NCI-H748 (cell line): ENCODE measurements at regions not wholly inside any gene's neighbourhood (a gene's known extent, or its start where the extent isn't known, plus 50 kb on each side); places are given as distances from the start of the nearest gene placed in this dataset.

ENCODE experiments used
- DNase-seq: peaks from one replicate; lab custom pipeline; 2025; ENCODE audit not compliant: unreplicated experiment; lab: John Stamatoyannopoulos, UW

DNA sequence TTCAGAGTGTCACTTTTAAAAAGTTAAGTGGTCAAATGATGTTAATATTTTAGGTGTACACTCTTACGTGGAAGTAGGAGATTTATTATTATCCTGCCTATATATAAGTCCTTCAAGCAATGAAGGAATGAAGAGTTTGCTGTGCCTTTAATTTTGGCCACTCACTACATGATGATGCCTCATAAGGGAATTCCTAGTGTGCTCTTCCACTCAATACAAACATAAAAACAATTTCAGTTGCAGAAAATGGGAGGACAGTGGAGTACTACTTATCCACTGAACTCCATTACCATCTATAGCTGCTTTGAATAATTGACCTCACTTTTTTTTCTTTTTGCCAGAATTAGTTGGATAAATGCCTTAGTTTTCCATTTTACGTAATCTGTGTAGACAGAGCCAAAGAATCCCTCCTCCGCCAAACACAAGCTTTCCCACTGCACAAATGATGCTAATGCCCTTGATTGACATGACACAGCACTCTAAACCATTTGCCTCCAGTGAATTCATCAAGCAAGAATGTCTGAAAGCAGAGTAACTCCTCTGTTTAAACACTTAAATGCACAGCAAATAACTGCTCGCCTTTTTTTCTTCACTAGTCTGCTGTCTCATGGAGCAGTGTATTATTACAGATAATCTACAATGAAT is 751.1 kb upstream of the FANCL start:
- DNase-seq = peak; percentile 87

DNA sequence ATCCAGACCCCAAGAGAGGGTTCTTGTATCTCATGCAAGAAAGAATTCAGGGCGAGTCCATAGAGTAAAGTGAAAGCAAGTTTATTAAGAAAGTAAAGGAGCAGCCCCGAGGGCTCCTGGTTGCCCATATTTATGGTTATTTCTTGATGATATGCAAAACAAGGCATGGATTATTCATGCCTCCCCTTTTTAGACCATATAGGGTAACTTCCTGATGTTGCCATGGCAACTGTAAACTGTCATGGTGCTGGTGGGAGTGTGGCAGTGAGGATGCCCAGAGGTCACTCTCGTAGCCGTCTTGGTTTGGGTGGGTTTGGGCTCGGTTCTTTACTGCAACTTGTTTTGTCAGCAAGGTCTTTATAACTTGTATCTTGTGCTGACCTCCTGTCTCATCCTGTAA is 750.2 kb upstream of the FANCL start:
- DNase-seq = no peak

DNA sequence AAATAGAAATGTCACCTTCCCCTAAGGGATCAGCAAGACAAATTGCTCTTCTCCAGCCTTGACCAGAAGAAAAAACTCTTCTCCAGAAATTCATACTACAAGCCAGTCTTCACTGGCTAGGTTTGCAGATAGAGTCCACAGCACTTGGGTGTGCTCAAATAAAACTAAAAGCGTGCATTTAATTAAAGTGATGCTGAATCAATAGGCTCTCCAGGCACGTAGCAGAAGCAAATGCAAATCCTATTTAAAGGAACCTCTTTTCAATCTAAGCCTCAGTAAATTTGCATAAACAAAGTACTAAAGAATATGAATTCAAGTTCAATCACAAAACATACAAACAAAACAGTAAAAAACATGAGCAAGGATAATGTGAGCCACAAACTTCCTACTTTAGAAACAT is 744.4 kb upstream of the FANCL start:
- DNase-seq = no peak

DNA sequence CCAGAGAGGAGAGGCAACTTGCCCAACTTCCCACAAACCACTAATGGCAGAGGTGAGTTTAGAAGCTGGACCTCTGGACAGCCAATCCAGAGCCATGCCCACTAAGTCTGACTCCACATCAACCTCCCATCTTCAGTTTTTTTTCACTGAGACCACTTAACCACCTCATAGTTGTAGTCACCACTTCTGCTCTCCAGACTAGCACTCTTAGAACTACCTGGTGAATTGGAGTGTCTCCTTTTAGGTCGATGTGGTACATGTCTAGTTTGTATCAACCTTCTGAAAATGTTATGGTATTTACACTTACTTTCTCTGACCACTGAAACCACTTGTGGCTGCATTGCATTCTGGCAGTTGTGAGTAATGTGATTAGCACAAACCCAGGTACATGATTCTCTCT is 743.6 kb upstream of the FANCL start:
- no peak for DNase-seq

DNA sequence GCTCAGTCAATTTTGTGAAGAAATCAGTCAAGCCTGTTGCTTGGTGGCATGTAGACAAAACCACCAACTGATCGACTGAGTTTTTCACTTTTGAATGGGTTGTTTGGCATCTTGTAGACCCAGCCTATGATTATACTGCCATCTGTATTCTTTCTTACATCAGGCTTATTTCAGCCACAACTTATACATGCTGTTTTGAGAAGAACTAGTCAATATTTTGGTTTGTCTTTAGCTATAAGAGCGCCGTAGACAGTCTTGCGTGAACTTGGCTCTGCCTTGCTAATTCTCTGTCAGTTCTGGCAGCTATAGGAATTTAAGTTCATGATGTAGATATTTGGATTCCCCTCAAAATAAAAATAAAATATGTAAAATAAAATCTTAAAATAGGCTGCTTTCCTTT is 742.0 kb upstream of the FANCL start:
- no peak for DNase-seq

DNA sequence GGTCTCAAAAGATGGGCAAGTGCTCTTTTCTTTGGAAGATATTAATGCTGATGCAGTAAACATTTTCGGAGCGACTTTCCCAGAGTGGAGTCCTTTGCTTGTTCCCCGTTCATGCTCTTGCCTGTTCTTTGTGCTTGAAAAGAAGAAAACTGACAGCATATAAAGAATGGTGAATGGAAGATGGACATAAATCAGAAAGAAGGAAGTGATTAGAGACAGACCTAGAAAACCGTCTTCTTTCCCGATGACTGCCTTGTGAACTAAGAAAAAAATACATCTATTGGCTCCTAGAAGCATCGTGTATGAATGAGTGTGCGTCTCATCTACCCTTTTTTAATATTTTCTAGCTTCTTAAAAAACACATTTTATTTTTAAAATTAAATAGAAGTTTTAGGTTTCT is 740.1 kb upstream of the FANCL start:
- DNase-seq = no peak

DNA sequence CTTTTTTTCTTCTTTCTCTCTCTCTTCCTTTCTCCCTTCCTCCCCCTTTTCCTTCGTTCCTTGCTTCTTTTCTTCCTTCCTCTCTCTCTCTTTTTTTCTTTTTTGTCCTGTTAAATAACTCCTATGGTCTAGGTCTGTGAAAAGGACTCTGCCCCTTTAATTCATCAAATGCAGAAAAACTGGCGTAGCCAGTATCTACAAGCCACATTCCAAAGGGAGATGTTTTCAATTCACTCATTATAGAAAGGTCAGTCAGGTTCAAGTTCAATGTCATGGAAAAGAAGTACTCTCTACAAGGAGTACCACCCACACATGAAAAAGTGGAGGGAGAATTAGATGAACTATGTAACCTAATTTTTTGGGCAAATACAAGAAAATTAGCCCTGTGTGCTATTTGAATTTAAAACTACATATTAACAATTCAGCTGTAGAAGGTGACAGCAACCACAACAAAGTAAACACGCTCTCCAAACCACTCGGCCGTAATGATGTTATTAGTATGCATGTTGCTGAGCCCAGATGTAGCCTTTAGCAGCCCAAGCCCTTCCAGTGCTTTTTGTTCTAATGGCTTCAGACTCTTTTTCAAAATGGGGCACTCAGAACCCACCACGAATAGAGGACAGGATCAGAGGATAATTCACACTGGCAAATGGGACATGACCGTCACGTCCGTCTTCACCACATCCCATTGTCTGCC is 735.4 kb upstream of the FANCL start:
- DNase-seq = peak; percentile 54

DNA sequence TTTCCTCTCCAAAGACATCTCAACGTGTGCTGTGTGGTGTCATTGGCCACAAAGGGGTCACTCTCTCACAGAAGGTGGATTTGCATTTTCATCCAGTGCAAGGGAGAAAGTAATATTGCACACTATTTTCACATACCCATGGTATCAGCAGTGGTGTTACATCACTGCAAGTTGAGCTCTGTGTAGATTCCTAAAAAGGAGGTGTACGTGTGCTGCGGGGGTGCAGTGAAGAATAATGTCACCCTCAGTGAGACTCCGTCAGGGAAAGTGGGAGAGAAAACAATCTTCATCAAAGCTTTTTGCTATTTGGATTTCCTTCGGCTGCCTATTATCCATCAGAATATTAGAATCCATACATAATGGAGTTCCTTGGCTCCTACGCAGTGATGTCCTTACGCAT is 733.8 kb upstream of the FANCL start:
- DNase-seq = no peak

DNA sequence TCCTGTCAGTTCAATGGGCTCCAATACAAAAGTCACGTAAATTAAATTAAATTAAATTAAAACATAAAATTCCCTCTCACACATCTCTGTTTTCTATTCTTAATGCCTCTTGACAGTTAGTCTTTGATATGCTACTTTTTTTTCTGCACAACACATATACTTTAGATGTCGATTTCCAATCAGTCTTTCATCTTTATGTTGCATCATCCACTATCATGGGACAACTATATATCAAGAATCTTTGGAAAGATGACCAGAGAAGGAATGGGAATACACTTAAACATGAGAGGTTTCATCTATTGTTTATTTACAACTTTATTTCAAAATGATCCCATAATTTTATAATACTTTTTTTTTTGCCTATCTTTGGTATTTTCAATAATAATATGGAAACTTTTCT is 733.3 kb upstream of the FANCL start:
- DNase-seq = no peak

DNA sequence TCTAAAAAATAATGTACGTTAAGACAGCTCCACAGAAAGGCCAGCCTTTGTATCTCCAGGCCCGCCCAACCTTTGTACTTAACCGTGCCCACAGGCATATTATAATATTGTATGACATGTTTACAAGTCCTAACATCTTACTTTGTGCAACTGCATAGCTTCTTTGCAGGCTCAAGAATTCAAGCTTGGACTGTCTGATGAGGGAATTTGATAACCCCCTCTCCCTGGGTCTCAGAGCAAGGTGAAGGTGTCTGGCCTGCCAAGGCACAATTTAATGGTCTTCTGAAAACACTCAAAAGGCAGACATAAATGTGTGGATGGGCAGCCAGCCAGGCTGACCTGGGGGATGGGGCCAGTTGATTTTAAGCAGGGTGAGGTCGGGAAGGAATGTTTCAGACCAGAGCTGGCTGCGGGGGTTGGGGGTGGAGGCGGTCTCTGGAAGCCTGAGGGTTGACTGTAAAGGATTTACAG is 732.7 kb upstream of the FANCL start:
- peak; percentile 47 for DNase-seq

DNA sequence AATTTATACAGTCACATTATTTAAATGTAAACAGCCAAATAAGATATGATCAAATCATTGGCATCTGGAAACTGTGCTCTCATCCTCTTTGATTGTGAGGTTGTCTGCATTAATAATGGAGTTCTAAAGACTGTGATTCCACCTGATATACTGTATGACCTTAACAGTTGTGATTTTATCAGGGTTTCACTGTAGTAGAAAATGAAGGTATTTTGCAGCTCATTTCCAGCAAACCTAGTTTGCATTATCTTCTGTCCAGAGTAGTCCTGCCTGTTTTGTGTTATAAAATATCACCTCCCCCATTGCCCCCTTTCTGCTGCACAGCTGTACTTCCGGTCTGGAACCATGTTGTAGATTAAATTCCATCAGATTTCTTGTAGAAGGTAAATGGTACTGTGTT is 731.6 kb upstream of the FANCL start:
- DNase-seq = no peak

DNA sequence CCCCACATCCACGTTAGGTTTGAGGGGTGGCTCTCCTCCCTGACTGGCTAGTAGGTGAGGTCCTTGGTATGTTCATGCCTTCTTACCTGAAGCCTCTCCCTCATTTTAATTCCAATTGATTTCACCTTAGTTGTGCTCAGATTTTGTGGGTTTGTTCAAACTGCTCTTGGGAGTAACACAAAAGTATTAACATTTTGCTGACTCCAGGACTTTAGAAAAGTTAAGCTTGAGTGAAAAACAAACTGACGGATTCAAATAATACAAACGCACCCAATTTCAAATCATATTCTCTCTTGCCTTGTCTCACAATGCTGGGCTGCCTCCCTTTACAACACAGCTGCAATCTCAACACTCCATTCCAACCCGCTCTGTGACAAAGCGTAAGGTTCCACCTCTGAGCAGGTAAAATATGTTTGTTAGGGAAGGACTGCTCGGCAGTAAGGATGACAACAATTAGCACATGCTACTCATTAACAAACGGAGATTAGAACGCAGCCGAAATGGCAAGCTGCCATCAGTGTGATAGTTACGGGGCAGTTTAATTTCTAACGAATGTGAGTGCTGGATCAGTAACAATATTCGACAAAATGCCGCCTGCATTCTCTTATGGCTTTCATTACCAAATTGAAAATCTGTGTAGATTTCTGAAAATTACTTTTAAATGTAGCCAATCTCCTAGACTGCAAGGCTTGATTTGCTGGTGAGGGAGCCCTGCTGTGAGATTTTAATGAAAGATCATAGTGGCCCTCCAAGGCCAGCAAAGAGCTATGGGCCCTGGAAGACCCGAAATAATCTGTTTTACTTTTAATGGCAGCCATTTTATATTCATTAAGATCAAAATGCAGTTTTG is 730.6 kb upstream of the FANCL start:
- no peak for DNase-seq

DNA sequence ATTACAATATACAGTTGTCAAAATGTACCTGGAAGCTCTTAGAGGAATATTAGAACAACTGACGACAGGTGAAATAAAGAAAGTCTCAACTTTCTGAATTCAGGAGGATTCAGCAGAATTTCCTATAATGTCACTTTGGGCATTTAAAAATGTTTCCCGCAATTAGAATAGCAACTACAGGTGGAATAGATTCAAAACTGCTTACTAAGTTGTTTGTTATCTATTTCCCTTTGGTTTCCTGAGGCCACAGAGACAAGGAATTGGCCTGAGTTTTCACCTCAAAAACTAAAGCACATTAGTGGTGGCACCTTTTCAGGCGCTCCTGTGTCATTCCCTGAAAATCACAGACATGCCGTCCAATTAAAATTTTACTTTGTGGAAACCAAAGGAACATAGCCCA is 729.2 kb upstream of the FANCL start:
- no peak for DNase-seq

DNA sequence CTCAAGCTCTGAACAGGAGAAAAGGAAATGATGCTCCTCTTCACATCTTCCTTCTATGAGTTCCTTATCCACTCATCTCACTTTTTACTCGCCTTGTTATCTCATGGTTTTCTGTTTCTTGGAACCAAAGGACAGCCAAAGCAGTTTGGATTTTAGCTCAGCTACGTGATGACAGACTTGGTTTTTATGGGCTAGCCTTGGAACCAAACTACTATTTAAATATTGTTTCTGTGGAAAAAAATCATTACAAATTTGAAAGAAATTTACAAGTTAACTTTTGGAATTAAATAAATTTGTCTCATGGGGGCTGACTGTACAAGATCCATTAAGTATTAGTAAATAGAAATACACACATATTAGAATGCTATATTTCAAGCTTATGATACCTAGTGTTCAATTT is 727.8 kb upstream of the FANCL start:
- DNase-seq = no peak

DNA sequence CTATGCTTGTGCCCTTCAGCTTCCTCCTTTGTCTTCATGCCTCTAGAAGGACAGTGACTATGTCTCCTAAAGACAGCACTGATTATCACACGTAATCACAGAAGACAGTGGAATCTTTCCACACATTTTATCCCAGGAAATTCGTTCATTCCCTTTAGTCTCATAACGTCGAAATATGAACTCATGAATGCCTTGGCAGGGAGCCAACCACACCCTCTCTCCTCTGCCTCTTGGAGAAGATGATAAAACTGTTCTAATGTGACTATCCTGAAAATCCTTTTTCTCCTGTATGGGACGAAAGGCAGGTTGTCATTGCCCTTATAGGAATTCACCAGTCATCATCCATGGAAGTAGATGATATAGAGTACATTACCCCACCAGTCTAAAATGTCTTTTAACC is 726.6 kb upstream of the FANCL start:
- peak; percentile 41 for DNase-seq

DNA sequence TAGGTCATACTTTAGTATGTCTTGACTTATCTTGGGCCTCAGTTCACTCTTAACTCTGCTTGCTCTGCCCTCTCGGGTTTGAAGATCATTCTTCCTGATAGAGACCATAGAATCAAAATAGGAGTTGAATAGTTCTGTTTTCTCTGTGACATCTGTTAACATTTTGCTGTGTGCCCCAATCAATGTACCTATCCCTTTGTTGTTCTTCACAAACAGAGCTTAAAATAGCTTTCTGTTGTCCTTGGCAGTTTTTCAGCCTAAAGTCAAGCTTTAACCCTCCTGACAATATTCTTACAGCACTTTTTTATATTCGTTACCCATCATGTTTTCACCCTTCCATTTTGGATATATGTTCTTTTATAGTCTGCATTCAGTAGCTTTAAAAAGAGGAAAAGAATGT is 724.5 kb upstream of the FANCL start:
- no peak for DNase-seq

DNA sequence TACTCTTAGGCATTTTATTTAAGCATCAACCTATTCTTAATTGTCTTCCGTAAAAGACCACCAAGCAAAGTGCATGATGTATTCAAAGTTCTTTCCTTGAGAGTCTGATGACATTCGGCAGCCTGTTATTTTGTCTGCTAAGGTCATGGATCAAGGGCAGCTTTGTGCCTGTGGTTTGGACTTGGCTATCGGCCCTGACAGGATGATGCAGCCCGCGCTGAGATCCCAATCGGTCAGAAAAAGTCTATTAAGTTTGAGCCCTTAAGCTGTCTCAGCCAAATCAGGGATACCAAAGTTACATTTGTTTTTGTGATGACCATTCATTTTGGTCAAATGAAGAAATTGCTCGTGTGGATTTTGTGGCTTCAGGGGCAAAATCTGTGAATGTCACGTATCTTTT is 718.9 kb upstream of the FANCL start:
- DNase-seq = no peak

DNA sequence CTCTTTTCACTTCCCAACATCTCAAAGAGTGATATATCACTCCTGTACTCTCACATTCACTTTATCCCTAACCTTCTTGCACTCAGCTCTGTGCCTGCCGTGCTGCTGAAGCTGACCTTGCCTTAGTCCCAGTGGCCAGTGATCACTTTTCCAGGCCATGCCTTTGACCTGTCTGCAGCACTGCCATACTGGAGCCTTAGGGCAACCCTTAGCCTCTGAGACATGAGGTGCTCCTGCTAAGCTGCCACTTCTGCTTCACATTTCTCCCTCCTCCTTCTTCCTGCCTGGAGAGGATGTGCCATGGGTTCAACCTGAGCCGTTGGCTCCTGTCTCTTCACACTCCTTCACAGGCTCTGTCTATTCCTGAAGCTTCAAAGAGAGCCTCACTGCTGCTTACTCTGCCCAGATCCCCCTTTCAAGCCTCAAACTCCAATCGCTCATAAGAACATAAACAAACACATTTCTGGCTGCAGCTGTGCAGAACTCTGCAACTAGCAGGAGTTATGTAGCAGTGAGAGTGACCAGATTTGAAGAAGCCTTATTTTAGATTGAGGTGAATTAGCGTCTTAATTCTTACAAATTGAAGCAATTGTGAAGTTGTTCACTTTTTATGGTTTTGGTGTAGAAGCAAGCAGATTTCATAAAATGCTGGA is 716.2 kb upstream of the FANCL start:
- DNase-seq = no peak

DNA sequence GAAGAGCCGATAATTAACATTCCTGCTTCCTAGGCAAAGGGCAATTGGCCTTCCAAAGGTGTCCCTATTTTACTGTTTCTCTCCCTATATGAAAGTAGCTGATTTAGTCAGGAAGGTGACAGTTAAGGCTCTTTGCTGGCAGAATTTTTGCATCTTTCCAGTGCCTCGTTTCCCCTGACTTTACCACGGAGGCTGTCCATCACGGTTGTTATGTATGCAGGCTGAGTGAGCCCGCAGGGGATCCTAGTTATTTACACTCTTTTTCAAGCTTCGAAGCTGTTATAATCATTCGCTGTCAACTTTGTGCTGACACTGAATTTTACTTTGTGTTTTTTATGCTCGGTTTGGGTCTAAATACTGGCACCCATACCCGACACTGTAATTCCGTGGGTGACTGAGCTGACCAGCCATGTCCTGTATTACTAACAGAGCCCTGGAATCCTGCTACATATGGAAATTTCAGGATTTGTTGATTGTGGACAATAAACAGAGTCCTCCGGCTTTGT is 713.8 kb upstream of the FANCL start:
- no peak for DNase-seq

DNA sequence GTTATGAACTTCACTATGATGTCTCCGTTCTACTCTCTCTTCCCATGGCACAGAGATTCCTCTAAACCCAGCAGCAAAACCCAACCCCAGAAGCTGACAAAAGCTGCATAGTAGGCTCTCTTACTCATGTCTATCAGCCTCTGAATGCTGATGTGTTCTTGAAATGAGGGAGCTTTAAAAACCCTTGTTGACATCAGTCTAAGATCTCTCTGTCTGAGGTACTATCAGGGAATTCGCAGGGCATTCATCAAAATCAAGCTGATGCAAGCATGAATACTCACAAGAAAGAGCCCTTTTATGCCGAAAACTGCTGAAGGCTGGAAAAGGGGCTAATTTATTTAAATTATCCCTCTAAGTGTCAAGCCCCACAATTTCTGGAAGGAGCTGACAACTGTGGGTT is 710.6 kb upstream of the FANCL start:
- DNase-seq = no peak

DNA sequence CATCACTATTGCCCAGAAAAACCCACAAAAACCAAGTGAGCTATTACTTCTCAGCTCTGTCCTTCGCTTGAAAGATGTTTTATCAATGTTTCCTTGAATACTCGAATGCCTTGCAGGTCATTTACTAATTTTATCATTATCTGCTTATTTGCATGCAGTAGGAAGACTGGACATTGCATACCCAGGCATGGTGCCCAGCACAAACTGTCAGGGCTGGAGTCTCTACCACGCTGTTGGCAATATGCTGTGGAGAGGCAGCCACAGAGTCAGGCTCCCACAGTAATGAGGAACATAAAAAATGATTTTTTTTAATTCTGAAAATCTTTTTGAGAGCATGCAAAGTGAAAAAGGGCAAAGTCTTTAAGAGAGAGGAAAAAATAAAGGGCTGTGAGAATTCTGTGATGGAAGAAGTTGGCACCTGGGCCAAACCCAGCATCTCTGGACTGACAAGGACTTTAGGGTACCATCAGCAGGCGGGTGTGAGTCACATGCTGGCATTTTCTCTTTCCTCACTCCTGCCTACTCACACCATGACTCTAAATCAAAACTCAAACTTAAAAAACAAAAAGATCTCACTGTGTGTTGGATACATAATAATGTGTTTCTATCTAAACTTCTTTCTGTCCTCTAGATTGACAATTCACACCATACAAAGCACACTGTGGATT is 709.8 kb upstream of the FANCL start:
- no peak for DNase-seq
